K562 (cell line): ENCODE measurements at regions not wholly inside any gene's neighbourhood (a gene's known extent, or its start where the extent isn't known, plus 50 kb on each side); places are given as distances from the start of the nearest gene placed in this dataset.

Experiments
- ATAC-seq: fragments of 200-7000 bp; cut with Tn5 transposase; 3 replicates; pipeline ENCODE4 v1.9.1; 2020; ENCODE audit warnings: moderate library complexity
- BruUV-seq: library from RNA; stranded (reverse); fragments of 400-500 nt; replicated peaks from 2 replicates; lab custom pipeline; 2021; lab: Mats Ljungman, UMichigan
- CTCF ChIA-PET: fragments of 300-600 bp; formaldehyde crosslinking; extraction: SDS; loops from one replicate; lab custom pipeline; 2021; ENCODE audit warnings: low intra/inter-chr PET ratio; lab: Yijun Ruan, JAX
- POLR2A ChIA-PET: fragments of 300-600, 350-650 bp; sonication (Branson Sonifier 250); formaldehyde crosslinking; extraction: SDS; loops from one replicate; lab custom pipeline; 2021; ENCODE audit warnings: antibody characterized with exemption, inconsistent platforms; lab: Yijun Ruan, JAX
- DNase-seq, 4 experiments: peaks; one replicate each; pipeline versions ENCODE4 v3.0.0 to v3.0.0-alpha.2; 2011 to 2018; ENCODE audit warnings: low spot score in 3 of 4, mixed read lengths in 3 of 4; ENCODE audit errors: extremely low read depth in 1 of 4
- FAIRE-seq: peaks from 2 replicates; lab custom pipeline; 2011; peaks lifted over from hg19 to GRCh38; lab: Jason Lieb, UNC
- H2AFZ ChIP-seq: 2 replicates; pipeline ENCODE4 v1.6.0; 2011; ENCODE audit warnings: low read depth, low read length, control low read depth, inconsistent platforms
- H3K27ac ChIP-seq: fragments of 200-600 bp; 3 replicates; pipeline ENCODE4 v1.8.0; 2011; ENCODE audit warnings: low read depth, mild to moderate bottlenecking, control low read depth, inconsistent platforms, low read length, moderate library complexity, mixed read lengths; ENCODE audit errors: extremely low read depth
- H3K27me3 ChIP-seq, 2 experiments: fragments of 300-600 bp in 1 of 2; 2 replicates in 1 of 2; 3 replicates in 1 of 2; pipeline versions ENCODE4 v1.6.0 to v1.8.0; 2011; ENCODE audit warnings: inconsistent platforms in 2 of 2, low read length in 2 of 2, mild to moderate bottlenecking in 1 of 2, mixed read lengths in 1 of 2, moderate library complexity in 1 of 2; ENCODE audit not compliant: control insufficient read depth in 2 of 2, insufficient read depth in 2 of 2
- H3K36me3 ChIP-seq: fragments of 300-600 bp; 3 replicates; pipeline ENCODE4 v1.8.0; 2011; ENCODE audit warnings: mild to moderate bottlenecking, low read length, inconsistent platforms; ENCODE audit not compliant: control insufficient read depth, insufficient read depth
- H3K4me1 ChIP-seq, 2 experiments: fragments of 200-600 bp in 1 of 2; replicated peaks in 1 of 2; 2 replicates in 1 of 2; 3 replicates in 1 of 2; pipeline versions ENCODE4 v1.5.1 to v1.8.0; 2011; ENCODE audit warnings: inconsistent platforms in 2 of 2, low read length in 2 of 2, mild to moderate bottlenecking in 1 of 2, mixed read lengths in 1 of 2, moderate library complexity in 1 of 2; ENCODE audit not compliant: control insufficient read depth in 2 of 2, insufficient read depth in 2 of 2
- H3K4me2 ChIP-seq: 2 replicates; pipeline ENCODE4 v1.6.1; 2011; ENCODE audit warnings: low read length, control low read depth, inconsistent platforms, mixed read lengths; ENCODE audit not compliant: insufficient read depth
- H3K4me3 ChIP-seq: fragments of 200-600 bp; sonication (generic), shearing (Covaris generic); 2 replicates; pipeline ENCODE4 v1.5.1; 2016; ENCODE audit warnings: control low read depth, inconsistent platforms
- H3K79me2 ChIP-seq: fragments of 200-600 bp; 3 replicates; pipeline ENCODE4 v1.8.0; 2011; ENCODE audit warnings: low read length, inconsistent platforms; ENCODE audit not compliant: control insufficient read depth, insufficient read depth
- H3K9ac ChIP-seq, 2 experiments: 2 replicates each; pipeline versions ENCODE4 v1.6.0 to v1.6.1; 2011; ENCODE audit warnings: low read depth in 2 of 2, low read length in 2 of 2, control low read depth in 1 of 2, inconsistent platforms in 1 of 2, mild to moderate bottlenecking in 1 of 2, mixed read lengths in 1 of 2; ENCODE audit not compliant: insufficient read depth in 1 of 2
- H3K9me1 ChIP-seq: one replicate; pipeline ENCODE4 v1.6.0; 2011; ENCODE audit warnings: inconsistent platforms, mild to moderate bottlenecking, low read length, moderate library complexity; ENCODE audit not compliant: control insufficient read depth, insufficient read depth
- H3K9me3 ChIP-seq: replicated peaks from 2 replicates; pipeline ENCODE4 v1.5.1; 2011; ENCODE audit warnings: low read depth, low read length, inconsistent platforms; ENCODE audit not compliant: control insufficient read depth, insufficient read depth
- H4K20me1 ChIP-seq: replicated peaks from 2 replicates; pipeline ENCODE4 v1.6.1; 2011; ENCODE audit warnings: low read length, inconsistent platforms, mixed read lengths; ENCODE audit not compliant: control insufficient read depth, insufficient read depth
- ADNP ChIP-seq: fragments of 200-800 bp; sonication (Bioruptor generic); IDR thresholded peaks from 2 replicates; pipeline ENCODE4 v1.6.1; 2016; ENCODE audit warnings: missing genetic modification characterization, missing compliant biosample characterization
- BRD9 ChIP-seq: fragments of 450-650 bp; IDR thresholded peaks from 2 replicates; pipeline ENCODE4 v1.6.1; 2018; ENCODE audit warnings: low read depth; ENCODE audit not compliant: partially characterized antibody
- COPS2 ChIP-seq: fragments of 450-650 bp; conservative IDR thresholded peaks from 2 replicates; pipeline ENCODE4 v1.6.1; 2016; ENCODE audit warnings: mild to moderate bottlenecking, moderate library complexity
- EHMT2 ChIP-seq: fragments of 450-650 bp; IDR thresholded peaks from 2 replicates; pipeline ENCODE4 v1.6.1; 2018; ENCODE audit warnings: antibody characterized with exemption
- FOSL1 ChIP-seq: fragments of 200-800 bp; sonication (Bioruptor generic); conservative IDR thresholded peaks from 2 replicates; pipeline ENCODE4 v1.6.1; 2016; ENCODE audit warnings: missing genetic modification characterization, missing compliant biosample characterization
- HDAC8 ChIP-seq: fragments of 450-650 bp; IDR thresholded peaks from 2 replicates; pipeline ENCODE4 v1.6.1; 2016; ENCODE audit warnings: mild to moderate bottlenecking, missing genetic modification characterization, moderate library complexity, missing compliant biosample characterization
- HNRNPL ChIP-seq: fragments of 200-400 bp; formaldehyde crosslinking; IDR thresholded peaks from 2 replicates; pipeline ENCODE4 v1.6.1; 2017; ENCODE audit warnings: low read depth, mild to moderate bottlenecking, low read length
- HNRNPUL1 ChIP-seq: fragments of 200-400 bp; formaldehyde crosslinking; IDR thresholded peaks from 2 replicates; pipeline ENCODE4 v1.6.1; 2017; ENCODE audit warnings: low read length
- POLR2H ChIP-seq: IDR thresholded peaks from 2 replicates; pipeline ENCODE4 v1.6.1; 2016; ENCODE audit warnings: missing genetic modification characterization, low read depth, mild to moderate bottlenecking, control low read depth, missing compliant biosample characterization, moderate library complexity
- SMC3 ChIP-seq: conservative IDR thresholded peaks from 2 replicates; pipeline ENCODE4 v1.6.1; 2011; ENCODE audit warnings: low read depth, low read length, improper control_type of control experiment; ENCODE audit not compliant: insufficient read depth
- ZNF3 ChIP-seq: fragments of 250-450 bp; sonication (Bioruptor Pico); IDR thresholded peaks from 2 replicates; pipeline ENCODE4 v1.5.0; 2021; ENCODE audit warnings: mild to moderate bottlenecking, moderate library complexity
- ZNF354B ChIP-seq: fragments of 250-450 bp; sonication (Bioruptor Pico); IDR thresholded peaks from 2 replicates; pipeline ENCODE4 v1.4.0; 2020
- ZNF436 ChIP-seq: fragments of 250-450, 450-650 bp; sonication (Bioruptor Pico); formaldehyde crosslinking; IDR thresholded peaks from 2 replicates; pipeline ENCODE4 v1.7.0; 2020; ENCODE audit warnings: mild to moderate bottlenecking
- ZNF444 ChIP-seq: fragments of 250-450 bp; sonication (Bioruptor Pico); IDR thresholded peaks from 2 replicates; pipeline ENCODE4 v1.4.0; 2020; ENCODE audit warnings: mild to moderate bottlenecking, moderate library complexity
- ZNF79 ChIP-seq: fragments of 250-450 bp; sonication (Bioruptor Pico); IDR thresholded peaks from 2 replicates; pipeline ENCODE4 v1.4.0; 2020; ENCODE audit warnings: low read depth, mild to moderate bottlenecking, moderate library complexity
- WGBS: fragments of 100-300 bp; shearing (Covaris generic); methylation state at CpG from one replicate; pipeline ENCODE4 v1.1.6; 2016; ENCODE audit warnings: low coverage, mixed read lengths; ENCODE audit not compliant: insufficient coverage; ENCODE audit errors: missing lambda C conversion rate; 5-methylcytosine and 5-hydroxymethylcytosine counted together
- in situ Hi-C: fragments of 300-500 bp; cut with MboI; formaldehyde crosslinking; loops from 4 replicates; pipeline ENCODE4 v1.15.0; 2018; ENCODE audit warnings: inconsistent platforms, mixed read lengths
- intact Hi-C: fragments of 100-400 bp; cut with micrococcal nuclease; formaldehyde crosslinking; loops from 2 replicates; pipeline ENCODE4 v1.14.2; 2022
- TF ChIP-seq, protein P1 (sequence below): fragments of 250-450 bp; sonication (Bioruptor Pico); IDR thresholded peaks from 2 replicates; pipeline ENCODE4 v1.9.0; 2021; ENCODE audit warnings: mild to moderate bottlenecking

DNA sequence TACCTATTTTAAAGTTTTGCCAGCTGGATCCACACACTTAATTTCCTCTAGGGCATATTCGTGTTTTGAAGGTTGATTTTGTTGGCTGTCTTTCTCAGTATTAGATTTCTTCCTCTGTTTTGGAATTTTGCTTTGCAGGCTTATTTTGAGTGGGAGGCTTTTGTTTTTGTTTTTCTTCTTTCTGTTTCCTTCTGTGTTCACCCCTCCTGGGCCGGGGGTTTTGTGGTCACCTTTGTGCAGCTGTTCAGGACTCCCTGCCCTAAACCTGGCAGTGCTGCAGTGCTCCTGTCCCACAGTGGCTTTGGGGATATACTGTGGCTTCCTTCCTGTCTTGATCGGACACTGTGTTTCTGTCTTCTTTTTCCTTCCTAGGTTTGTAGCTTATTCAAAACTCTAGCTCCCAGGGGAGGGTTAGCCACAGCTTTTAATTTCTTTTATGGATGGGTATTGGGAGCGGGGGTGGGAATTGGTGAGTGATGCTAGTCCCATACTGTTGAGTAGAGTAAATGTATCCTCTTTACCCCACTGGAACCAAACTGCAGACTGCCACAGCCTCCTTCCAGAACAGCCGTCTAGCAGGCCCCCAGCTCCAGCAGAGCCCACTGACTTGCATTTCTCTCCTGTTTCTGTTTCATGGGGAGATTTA, 228.7 kb upstream of the FZD8 start:
- H3K36me3 ChIP-seq = no peaks in the 10 kb centered on the region
- no peaks in the 10 kb centered on the region for H3K4me1 ChIP-seq
- H3K79me2 ChIP-seq = no peaks in the 10 kb centered on the region
- DNase-seq = no peak
- POLR2A ChIA-PET = no interaction called here
- no peak overlapping the region for H3K4me3 ChIP-seq
- H3K9me3 ChIP-seq = no peaks in the 10 kb centered on the region
- no peaks in the 10 kb centered on the region for H4K20me1 ChIP-seq
- in situ Hi-C loops (no loop called here), intact Hi-C loops (no loop called here)
- ATAC-seq = no peak
- 0% methylated on average over 4 of the region's 5 CpGs for WGBS
- no TSS peak for BruUV-seq
- no peak overlapping the region for H3K4me2 ChIP-seq
- TF ChIP-seq COPS2 (no peak), ZNF436 (no peak), ADNP (tag) (no peak), FOSL1 (tag) (no peak), EHMT2 (no peak), HNRNPL (no peak), ZNF354B (CRISPR knock-in tag) (no peak), HNRNPUL1 (no peak), ZNF79 (CRISPR knock-in tag) (no peak), HDAC8 (tag) (no peak), POLR2H (no peak), ZNF3 (CRISPR knock-in tag) (no peak), SMC3 (no peak), BRD9 (no peak), ZNF444 (CRISPR knock-in tag) (no peak)
- TF ChIP-seq, protein P1, sequence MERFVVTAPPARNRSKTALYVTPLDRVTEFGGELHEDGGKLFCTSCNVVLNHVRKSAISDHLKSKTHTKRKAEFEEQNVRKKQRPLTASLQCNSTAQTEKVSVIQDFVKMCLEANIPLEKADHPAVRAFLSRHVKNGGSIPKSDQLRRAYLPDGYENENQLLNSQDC (CRISPR knock-in tag) = no peak
- H3K9me1 ChIP-seq = no peaks in the 10 kb centered on the region
- no peak overlapping the region for H2AFZ ChIP-seq
- no peaks in the 10 kb centered on the region for H3K27me3 ChIP-seq
- CTCF ChIA-PET = no interaction called here
- FAIRE-seq = no peak
- no peak overlapping the region for H3K9ac ChIP-seq
- H3K27ac ChIP-seq = no peak overlapping the region
